ENCODE measurements at regions not wholly inside any gene's neighbourhood (a gene's known extent, or its start where the extent isn't known, plus 50 kb on each side); places are given as distances from the start of the nearest gene placed in this dataset.
"Not testable (repeated sequence)": the region's sequence is repeated elsewhere in the genome, so short reads cannot be mapped to it uniquely, and the experiment has no call there.

DNA sequence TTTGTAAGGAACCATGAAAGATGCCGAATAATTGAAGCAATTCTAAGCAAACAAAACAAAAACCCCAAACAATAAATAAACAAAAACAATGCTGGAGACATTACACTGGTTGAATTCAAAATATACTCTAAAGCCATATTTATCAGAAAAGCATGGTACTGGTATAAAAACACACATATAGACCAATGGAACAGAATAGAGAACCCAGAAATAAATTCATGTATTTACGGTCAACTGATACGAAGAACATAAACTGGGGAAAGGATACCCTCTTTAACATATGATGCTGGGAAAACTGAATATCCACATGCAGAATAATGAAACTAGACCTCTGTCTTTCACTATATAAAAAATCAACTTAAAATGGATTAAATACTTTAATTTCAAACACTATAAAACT lies 214.3 kb upstream of the PDZRN3 start:
- TF ChIP-seq, protein P1, sequence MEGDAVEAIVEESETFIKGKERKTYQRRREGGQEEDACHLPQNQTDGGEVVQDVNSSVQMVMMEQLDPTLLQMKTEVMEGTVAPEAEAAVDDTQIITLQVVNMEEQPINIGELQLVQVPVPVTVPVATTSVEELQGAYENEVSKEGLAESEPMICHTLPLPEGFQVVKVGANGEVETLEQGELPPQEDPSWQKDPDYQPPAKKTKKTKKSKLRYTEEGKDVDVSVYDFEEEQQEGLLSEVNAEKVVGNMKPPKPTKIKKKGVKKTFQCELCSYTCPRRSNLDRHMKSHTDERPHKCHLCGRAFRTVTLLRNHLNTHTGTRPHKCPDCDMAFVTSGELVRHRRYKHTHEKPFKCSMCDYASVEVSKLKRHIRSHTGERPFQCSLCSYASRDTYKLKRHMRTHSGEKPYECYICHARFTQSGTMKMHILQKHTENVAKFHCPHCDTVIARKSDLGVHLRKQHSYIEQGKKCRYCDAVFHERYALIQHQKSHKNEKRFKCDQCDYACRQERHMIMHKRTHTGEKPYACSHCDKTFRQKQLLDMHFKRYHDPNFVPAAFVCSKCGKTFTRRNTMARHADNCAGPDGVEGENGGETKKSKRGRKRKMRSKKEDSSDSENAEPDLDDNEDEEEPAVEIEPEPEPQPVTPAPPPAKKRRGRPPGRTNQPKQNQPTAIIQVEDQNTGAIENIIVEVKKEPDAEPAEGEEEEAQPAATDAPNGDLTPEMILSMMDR (IDR thresholded peaks at IDR 0.05; ENCODE audit: low read depth, low read length) = no peak
- no peak overlapping the region for H3K4me3 ChIP-seq (ENCODE audit: low read depth, low read length)

DNA sequence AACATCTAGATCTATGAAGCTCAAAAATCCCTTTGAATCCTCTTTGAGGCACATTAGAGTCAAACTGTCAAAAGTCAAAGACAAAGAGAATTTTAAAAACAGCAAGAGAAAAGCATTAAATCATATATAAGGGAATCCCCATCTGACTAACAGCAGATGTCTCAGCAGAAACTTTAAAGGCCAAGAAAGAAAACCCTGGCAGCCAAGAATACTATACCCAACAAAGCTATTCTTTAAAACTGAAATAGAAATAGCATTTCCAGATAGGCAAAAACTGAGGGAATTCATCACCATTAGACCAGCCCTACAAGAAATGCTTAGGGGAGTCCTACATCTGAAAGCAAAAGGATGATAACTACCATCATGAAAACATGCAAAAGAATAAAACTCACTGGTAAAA lies 211.2 kb upstream of the PDZRN3 start:
- TF ChIP-seq, protein P1 (IDR thresholded peaks at IDR 0.05; ENCODE audit: low read depth, low read length) = no peak
- no peak overlapping the region for H3K4me3 ChIP-seq (ENCODE audit: low read depth, low read length)

DNA sequence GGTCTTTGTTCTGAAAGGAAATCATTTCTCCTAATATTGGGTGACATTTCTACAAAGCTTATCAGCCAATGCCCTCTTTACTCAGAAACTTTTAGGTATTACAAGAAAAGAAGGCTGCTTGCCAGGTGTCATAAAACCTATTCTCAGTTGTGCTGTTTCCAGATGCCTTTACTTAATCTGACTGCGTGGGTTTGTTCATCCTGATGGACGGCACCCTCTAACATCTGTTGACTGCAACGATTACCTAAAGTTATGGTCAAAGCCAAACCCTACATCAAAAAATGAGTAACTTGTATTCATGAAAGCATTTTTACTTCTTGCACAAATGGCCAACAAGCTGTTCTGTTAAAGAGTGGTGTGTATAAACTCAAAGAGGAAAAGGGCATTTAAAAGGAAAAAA lies 207.7 kb upstream of the PDZRN3 start:
- H3K4me3 ChIP-seq (ENCODE audit: low read depth, low read length) = no peak overlapping the region
- TF ChIP-seq, protein P1 (IDR thresholded peaks at IDR 0.05; ENCODE audit: low read depth, low read length) = no peak

DNA sequence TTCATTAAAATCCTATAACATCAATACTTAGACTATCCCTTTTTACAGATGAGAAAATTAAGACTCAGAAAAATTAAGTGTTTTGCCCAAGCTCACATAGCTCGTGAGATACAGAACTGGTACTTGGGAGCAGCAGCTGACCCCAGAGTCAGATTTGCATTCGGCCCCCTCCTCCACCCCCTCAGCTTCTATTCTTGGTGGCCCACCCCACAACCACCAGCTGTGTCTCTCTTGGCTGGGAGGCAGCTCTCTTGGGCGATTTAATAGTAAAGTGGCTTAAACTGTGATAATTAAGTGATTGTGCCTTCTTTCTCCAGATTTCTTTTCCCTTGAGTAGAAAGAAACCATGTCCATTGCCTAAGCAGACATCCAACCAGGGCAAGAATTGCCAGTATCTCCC lies 203.6 kb upstream of the PDZRN3 start:
- TF ChIP-seq, protein P1 (IDR thresholded peaks at IDR 0.05; ENCODE audit: low read depth, low read length) = no peak
- no peak overlapping the region for H3K4me3 ChIP-seq (ENCODE audit: low read depth, low read length)

DNA sequence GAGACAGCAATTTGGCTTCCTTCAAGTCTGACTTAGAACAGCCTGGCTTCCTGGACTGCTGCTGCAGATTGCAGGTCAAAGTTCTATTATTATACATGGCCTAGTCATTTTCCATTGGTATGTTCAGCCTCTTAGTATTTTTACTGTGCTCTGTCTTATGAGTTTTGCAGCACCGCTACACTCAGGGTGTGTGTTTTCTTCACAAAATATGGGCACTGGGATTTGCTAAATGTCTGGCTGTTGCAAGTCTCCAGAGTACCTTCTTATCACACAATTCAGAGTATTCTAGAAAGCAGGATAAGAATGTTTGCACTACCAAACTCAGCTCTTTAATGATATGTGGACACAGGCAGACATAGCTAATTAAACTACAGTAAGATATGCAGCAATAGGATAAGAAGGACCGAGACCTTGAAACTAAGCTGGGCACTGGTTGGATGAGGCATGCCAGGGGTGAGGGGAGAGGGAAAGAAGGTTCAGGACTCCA lies 203.0 kb upstream of the PDZRN3 start:
- H3K4me3 ChIP-seq (ENCODE audit: low read depth, low read length) = no peak overlapping the region
- TF ChIP-seq, protein P1 (IDR thresholded peaks at IDR 0.05; ENCODE audit: low read depth, low read length) = no peak

DNA sequence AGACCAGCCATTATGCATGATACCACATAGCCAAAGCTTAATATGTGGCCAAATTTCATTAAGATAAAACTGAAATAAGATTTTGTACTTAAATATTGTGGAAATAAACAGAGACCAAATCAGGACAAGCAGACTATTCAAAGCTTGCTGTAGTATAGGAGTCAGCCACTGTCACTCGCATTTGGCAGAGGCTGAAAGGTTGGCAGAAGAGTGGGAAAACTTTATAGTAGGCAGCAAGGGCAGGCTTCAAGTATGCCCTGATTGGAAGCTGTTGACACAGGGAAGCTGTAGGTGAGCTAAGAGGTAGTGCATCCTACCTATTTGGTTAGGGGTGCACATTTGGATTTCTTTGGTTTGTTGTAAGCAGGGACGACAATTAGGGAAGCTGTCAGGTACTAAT lies 202.5 kb upstream of the PDZRN3 start:
- H3K4me3 ChIP-seq (ENCODE audit: low read depth, low read length) = no peak overlapping the region
- TF ChIP-seq, protein P1 (IDR thresholded peaks at IDR 0.05; ENCODE audit: low read depth, low read length) = no peak

DNA sequence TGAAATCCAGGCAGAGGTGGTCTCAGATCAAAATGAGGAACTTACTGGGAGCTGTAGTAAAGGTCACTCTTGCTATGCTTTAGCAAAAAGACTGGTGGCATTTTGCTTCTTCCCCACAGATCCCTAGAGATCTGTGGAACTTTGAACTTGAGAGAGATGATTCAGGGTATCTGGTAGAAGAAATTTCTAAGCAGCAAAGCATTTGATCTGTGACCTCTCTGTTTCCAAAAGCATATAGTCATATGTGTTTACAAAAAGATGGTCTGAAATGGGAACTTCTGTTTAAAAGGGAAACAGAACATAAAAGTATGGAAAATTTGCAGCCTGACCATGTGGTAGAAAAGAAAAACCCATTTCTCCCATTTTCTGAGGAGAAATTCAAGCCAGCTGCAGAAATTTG lies 196.2 kb upstream of the PDZRN3 start:
- H3K4me3 ChIP-seq (ENCODE audit: low read depth, low read length) = not testable (repeated sequence)

DNA sequence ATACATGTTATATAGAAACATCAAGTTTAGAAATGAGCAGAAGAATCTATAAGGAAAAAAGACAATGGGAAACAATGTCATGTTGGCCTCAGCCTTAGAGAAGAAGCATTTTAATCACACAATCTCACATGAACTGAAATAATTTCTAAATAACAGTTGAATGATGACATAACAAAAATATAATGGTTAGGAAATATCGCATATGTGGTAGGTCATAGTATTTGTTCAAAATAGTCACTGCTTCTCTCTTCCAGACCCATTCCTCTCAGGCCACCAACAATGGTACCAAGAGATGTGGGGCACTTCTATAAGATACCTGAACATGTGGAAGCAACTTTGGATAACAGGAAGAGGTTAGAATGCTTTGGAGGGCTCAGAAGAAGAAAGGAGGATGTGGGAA lies 195.7 kb upstream of the PDZRN3 start:
- no peak overlapping the region for H3K4me3 ChIP-seq (ENCODE audit: low read depth, low read length)
- TF ChIP-seq, protein P1 (IDR thresholded peaks at IDR 0.05; ENCODE audit: low read depth, low read length) = no peak

Measured in WI38 (cell line).